Lung (tissue), 11 donors: ENCODE measurements at regions not wholly inside any gene's neighbourhood (a gene's known extent, or its start where the extent isn't known, plus 50 kb on each side); places are given as distances from the start of the nearest gene placed in this dataset.

ENCODE experiments used
- ATAC-seq: fragments of 200-7000 bp; cut with Tn5 transposase; one replicate; pipeline ENCODE4 v1.9.1; 2020; ENCODE audit warnings: moderate number of reproducible peaks; ENCODE audit not compliant: insufficient read depth, low FRiP score
- DNase-seq, 3 donors: peaks; one replicate each; pipeline ENCODE4 v3.0.0-alpha.2; 2013 to 2017
- H3K27ac ChIP-seq, 2 donors: one replicate each; pipeline ENCODE4 v1.5.1; 2013; ENCODE audit warnings: mild to moderate bottlenecking in 2 of 2, moderate library complexity in 2 of 2, control low read depth in 1 of 2, inconsistent platforms in 1 of 2, low read depth in 1 of 2, low read length in 1 of 2
- H3K27me3 ChIP-seq, 3 donors: one replicate each; pipeline ENCODE4 v1.5.1; 2013; ENCODE audit warnings: low read length in 2 of 3; ENCODE audit not compliant: control insufficient read depth in 3 of 3, insufficient read depth in 3 of 3
- H3K36me3 ChIP-seq, 4 donors: one replicate each; pipeline ENCODE4 v1.5.1; 2013; ENCODE audit warnings: low read length in 4 of 4, mild to moderate bottlenecking in 1 of 4, moderate library complexity in 1 of 4; ENCODE audit not compliant: control insufficient read depth in 4 of 4, insufficient read depth in 4 of 4
- H3K4me1 ChIP-seq, 5 donors: one replicate each; pipeline ENCODE4 v1.5.1; 2013; ENCODE audit warnings: low read length in 5 of 5, mild to moderate bottlenecking in 2 of 5, moderate library complexity in 1 of 5; ENCODE audit not compliant: control insufficient read depth in 5 of 5, insufficient read depth in 5 of 5
- H3K4me3 ChIP-seq: one replicate; pipeline ENCODE4 v1.5.1; 2013; ENCODE audit warnings: mild to moderate bottlenecking, control low read depth, moderate library complexity
- H3K9ac ChIP-seq, 2 donors: one replicate each; pipeline ENCODE4 v1.5.1; 2013; ENCODE audit warnings: low read length in 2 of 2, control low read depth in 1 of 2; ENCODE audit not compliant: insufficient read depth in 1 of 2
- H3K9me3 ChIP-seq, 4 donors: one replicate each; pipeline ENCODE4 v1.5.1; 2013; ENCODE audit warnings: low read length in 3 of 4, mild to moderate bottlenecking in 1 of 4, moderate library complexity in 1 of 4; ENCODE audit not compliant: control insufficient read depth in 4 of 4, insufficient read depth in 3 of 4
- WGBS, 2 donors: extraction: QIAGEN DNeasy Blood & Tissue Kit; methylation state at CpG; one replicate each; pipeline ENCODE4 v1.1.7; 2013; 5-methylcytosine and 5-hydroxymethylcytosine counted together
- TF ChIP-seq, protein P1 (sequence below): IDR thresholded peaks from 2 replicates; pipeline ENCODE4 v1.5.1; 2012; ENCODE audit warnings: mild to moderate bottlenecking; ENCODE audit errors: control extremely low read depth, extremely low read depth
- donor health status: control.
- donor health status: control.
- donor health status: Bipolar disorder and iron deficiency.
- donor health status: healthy.
- donor health status: DM: yes; HTN: yes; CAD: no.

DNA sequence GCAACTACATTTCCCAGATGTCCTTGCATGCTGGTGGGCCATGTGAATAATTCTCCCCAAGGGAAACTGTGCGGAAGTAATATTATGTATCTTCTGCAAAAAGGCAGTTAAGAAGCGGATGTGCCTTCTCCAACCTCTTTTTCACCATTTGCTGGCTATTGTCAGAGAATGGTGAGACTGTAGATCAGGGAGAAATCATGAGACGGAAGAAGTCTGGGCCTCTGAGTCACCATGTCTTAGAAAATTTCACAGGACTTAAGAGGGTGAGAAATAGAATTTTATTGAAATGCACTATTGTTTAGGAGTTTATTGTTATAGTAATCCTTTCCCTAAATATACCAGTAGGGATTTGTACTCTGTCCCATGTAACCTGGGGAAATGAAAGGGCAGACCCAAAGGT lies 298.7 kb upstream of the ZC3H12C start:
- Histone ChIP-seq H3K27me3 (no peaks in the 10 kb centered on the region), H3K4me3 (no peak overlapping the region), H3K4me1 (no peaks in the 10 kb centered on the region), H3K9ac (no peak overlapping the region), H3K9me3 (peaks cover 0 to 2% (median under 1%) of the 10 kb centered on the region in 4 donors), H3K27ac (no peak overlapping the region), H3K36me3 (no peaks in the 10 kb centered on the region)
- ATAC-seq (no peak), DNase-seq (no peak)
- TF ChIP-seq, protein P1, sequence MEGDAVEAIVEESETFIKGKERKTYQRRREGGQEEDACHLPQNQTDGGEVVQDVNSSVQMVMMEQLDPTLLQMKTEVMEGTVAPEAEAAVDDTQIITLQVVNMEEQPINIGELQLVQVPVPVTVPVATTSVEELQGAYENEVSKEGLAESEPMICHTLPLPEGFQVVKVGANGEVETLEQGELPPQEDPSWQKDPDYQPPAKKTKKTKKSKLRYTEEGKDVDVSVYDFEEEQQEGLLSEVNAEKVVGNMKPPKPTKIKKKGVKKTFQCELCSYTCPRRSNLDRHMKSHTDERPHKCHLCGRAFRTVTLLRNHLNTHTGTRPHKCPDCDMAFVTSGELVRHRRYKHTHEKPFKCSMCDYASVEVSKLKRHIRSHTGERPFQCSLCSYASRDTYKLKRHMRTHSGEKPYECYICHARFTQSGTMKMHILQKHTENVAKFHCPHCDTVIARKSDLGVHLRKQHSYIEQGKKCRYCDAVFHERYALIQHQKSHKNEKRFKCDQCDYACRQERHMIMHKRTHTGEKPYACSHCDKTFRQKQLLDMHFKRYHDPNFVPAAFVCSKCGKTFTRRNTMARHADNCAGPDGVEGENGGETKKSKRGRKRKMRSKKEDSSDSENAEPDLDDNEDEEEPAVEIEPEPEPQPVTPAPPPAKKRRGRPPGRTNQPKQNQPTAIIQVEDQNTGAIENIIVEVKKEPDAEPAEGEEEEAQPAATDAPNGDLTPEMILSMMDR: no peak
- 92 to 93% methylated on average over 3 of the region's 3 CpGs for WGBS, 2 donors

DNA sequence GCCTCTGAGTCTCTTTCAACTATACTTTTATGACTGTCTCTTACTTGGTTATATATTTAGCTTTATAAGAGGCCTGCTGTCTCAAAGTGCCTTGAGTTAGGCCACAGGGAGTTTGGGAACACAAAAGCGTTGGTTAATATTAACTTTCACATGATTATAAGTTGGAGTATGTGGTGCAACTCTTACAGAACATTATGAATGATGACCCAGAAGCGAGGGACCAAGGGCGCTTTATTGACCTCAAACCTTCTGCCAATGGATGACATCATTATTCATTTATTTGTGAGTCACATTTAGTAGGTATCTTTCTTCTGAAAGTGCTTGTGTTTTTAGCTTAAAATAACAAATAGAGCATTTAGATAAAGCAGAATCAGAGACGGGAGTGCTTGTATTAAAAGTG lies 298.0 kb upstream of the ZC3H12C start:
- no peak for ATAC-seq
- TF ChIP-seq, protein P1: no peak
- peak in 1 of 3 donors; percentile 8 for DNase-seq
- H3K9me3 ChIP-seq: peaks cover 0 to 2% (median under 1%) of the 10 kb centered on the region in 4 donors
- H3K4me1 ChIP-seq: no peaks in the 10 kb centered on the region
- H3K4me3 ChIP-seq: no peak overlapping the region
- no peaks in the 10 kb centered on the region for H3K27me3 ChIP-seq
- H3K9ac ChIP-seq: no peak overlapping the region
- no peak overlapping the region for H3K27ac ChIP-seq
- 76 to 83% methylated on average over 4 of the region's 4 CpGs for WGBS, 2 donors
- H3K36me3 ChIP-seq: no peaks in the 10 kb centered on the region

DNA sequence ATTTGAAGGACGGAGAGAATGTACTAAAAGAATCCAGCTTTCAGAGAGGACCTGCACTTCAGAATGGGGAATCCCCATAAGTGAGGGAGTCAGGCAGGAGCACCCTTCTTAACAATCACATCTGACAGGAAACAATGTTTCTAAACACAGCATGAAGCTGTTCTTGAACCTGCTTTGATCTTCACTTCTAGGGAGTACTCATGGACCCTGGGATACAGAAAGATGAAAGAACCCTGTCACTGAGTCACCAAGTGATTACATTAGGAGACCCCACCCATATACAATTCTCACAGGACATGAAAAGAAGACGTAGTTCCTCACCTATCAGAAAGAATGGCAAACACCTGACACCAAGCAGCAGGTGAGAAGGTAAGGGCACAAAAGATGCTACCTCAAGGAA lies 296.9 kb upstream of the ZC3H12C start:
- no peaks in the 10 kb centered on the region for H3K36me3 ChIP-seq
- ATAC-seq (no peak), DNase-seq (no peak)
- peaks cover 0 to 2% (median under 1%) of the 10 kb centered on the region in 4 donors for H3K9me3 ChIP-seq
- 54% methylated on average over 2 of the region's 2 CpGs for WGBS, 2 donors
- no peak overlapping the region for H3K27ac ChIP-seq
- H3K27me3 ChIP-seq: no peaks in the 10 kb centered on the region
- no peak overlapping the region for H3K9ac ChIP-seq
- H3K4me3 ChIP-seq: no peak overlapping the region
- TF ChIP-seq, protein P1: no peak
- no peaks in the 10 kb centered on the region for H3K4me1 ChIP-seq

DNA sequence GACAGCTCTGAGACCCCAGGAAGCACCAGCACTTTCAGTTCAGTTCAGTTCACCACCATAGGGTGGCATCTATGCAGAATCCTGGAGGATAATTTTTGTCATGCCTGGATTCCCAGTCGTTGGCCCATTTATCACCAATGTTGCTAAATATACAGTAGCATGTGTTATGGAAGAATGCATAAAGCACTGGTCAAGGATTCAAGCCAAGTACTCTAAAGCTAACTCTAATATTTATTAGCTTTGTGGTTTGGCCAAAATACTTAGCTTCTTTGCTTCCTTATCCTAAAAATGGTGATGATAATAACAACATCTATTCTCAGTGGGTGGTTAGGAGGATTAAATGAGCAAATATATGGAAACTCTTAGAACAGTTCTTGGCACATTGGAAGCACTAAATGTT lies 294.7 kb upstream of the ZC3H12C start:
- WGBS, 2 donors: 58 to 92% methylated on average over 1 of the region's 1 CpG
- H3K4me3 ChIP-seq: no peak overlapping the region
- H3K9ac ChIP-seq: no peak overlapping the region
- ATAC-seq (no peak), DNase-seq (no peak)
- H3K27me3 ChIP-seq: no peaks in the 10 kb centered on the region
- no peak overlapping the region for H3K27ac ChIP-seq
- TF ChIP-seq, protein P1: no peak
- peaks cover 0 to 2% (median under 1%) of the 10 kb centered on the region in 4 donors for H3K9me3 ChIP-seq
- H3K36me3 ChIP-seq: no peaks in the 10 kb centered on the region
- H3K4me1 ChIP-seq: no peaks in the 10 kb centered on the region
